GM13977 (cell line): ENCODE measurements at regions not wholly inside any gene's neighbourhood (a gene's known extent, or its start where the extent isn't known, plus 50 kb on each side); places are given as distances from the start of the nearest gene placed in this dataset.

Experiments
- DNase-seq: peaks from one replicate; pipeline ENCODE4 v3.0.0; 2012; ENCODE audit warnings: low spot score
- CTCF ChIP-seq: IDR thresholded peaks from 2 replicates; pipeline ENCODE4 v1.5.1; 2012; ENCODE audit warnings: mild to moderate bottlenecking, control low read depth; ENCODE audit not compliant: insufficient read depth; ENCODE audit errors: extremely low read depth, missing control alignments
- in situ Hi-C: fragments of 300-500 bp; cut with MboI; formaldehyde crosslinking; loops from one replicate; pipeline ENCODE4 v1.12.0; 2022; ENCODE audit warnings: low sequenced_read_pairs, low pct_unique_long_range_greater_than_20kb, mixed read lengths, inconsistent platforms; ENCODE audit not compliant: unreplicated experiment

DNA sequence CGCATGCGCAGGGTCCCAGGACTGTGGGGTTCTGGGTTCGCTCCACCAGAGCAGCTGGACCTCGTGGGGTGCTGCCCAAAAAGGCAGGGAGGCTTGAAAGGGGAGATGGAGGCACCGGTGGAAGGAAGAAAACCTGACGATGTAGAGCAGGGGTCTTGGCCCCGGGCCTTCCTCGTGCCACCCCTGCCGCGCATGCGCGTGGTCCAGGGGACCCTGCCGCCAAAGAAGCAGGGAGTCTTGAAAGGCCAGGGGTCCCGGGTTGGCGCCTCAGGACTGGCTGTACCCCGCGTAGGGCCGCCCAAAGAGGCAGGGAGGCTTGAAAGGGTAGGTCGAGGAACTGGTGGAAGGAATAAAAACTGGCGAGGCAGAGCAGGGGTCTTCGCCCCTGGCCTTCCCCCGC is 321.0 kb downstream of the ALG10 start:
- in situ Hi-C loops, result no loop called here
- TF ChIP-seq CTCF, result no peak
- no peak for DNase-seq

GRCh38 chr12:34343766-34344165 is 321.5 kb downstream of the ALG10 start:
- TF ChIP-seq CTCF, result no peak
- DNase-seq, result no peak
- in situ Hi-C loops, result no loop called here

DNA sequence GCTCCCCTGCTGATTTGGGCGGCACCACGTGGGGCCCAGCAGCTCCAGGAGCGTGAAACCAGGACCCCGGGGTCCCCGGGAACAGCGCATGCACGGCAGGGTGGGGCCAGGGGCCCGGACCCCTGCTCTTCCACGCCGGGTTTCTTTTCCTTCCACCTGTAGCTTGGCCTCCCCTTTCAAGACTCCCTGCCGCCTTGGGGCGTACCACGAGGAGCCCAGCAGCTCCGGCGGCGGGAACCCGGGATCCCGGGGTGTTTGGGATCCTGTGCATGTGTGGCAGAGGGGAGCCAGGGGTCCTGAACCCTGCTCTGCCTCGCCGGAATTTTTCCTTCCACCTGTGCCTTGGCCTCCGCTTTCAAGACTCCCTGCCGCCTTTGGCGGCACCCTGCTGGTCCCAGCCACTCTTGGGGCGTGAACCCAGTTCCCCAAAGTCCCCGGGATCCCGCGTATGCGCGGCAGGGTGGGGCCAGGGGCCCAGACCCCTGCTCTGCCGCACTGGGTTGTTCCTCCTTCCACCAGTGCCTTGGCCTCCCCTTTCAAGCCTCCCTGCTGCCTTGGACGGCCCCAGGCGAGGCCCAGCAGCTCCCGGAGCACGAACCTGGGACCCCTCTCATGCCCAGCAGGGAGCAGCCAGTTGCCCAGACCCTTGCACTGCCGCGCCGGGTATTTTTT is 322.7 kb downstream of the ALG10 start:
- TF ChIP-seq CTCF, result no peak
- in situ Hi-C loops, result no loop called here
- DNase-seq, result no peak

- no peak for TF ChIP-seq CTCF
- in situ Hi-C loops, result no loop called here
- DNase-seq, result no peak
Measured at GRCh38 chr12:34345801-34346200, 323.5 kb downstream of the ALG10 start.

DNA sequence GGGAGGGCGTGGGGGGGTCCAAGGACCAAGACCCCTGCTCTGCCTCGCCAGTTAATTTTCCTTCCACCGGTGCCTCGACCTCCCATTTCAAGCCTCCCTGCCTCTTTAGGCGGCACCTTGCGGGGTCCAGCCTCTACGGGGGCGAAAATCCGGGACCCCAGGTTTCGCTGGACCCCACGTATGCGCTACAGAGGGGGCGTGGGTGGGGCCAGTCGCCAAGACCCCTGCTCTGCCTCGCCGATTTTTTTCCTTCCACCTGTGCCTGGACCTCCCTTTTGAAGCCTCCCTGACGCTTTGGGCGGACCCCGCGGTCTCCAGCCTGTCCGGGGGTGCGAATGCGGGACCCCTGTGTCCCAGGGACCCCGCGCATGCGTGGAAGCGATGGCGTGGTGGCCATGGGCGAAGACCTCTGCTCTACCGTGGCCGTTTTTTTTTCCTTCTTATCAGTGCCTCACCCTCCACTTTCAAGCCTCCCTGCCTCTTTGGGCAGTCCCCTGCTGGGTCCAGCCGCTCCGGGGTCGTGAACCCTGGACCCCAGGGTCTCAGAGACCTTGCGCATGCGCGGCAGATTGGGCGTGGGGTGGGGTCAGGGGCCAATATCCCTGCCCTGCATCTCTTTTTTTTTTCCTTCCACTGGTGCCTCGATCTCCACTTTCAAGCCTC is 324.2 kb downstream of the ALG10 start:
- DNase-seq, result no peak
- TF ChIP-seq CTCF, result no peak
- in situ Hi-C loops, result no loop called here

GRCh38 chr12:34347367-34347766 is 325.1 kb downstream of the ALG10 start:
- in situ Hi-C loops, result no loop called here
- no peak for DNase-seq
- TF ChIP-seq CTCF, result no peak

DNA sequence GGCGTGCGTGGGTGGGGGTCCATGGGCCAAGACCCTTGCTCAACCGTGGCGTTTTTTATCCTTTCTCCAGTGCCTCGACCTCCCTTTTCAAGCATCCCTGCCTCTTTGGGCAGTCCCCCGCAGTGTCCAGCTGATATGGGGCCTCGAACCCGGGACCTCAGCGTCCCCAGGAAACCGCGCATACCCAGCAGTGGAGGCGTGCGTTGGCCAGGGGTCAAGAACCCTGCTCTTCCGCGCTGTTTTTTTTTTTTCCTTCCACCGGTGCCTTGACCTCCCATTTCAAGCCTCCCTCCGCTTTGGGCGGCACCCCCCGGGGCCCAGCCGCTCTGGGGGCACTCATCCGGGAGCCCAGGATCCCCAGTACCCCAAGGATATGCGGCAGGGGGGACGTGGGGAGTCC is 325.8 kb downstream of the ALG10 start:
- in situ Hi-C loops, result no loop called here
- DNase-seq, result no peak

More for the DNA sequence above, 325.8 kb downstream of the ALG10 start:
- TF ChIP-seq CTCF, result no peak
